ENCODE measurements at regions not wholly inside any gene's neighbourhood (a gene's known extent, or its start where the extent isn't known, plus 50 kb on each side); places are given as distances from the start of the nearest gene placed in this dataset.

DNA sequence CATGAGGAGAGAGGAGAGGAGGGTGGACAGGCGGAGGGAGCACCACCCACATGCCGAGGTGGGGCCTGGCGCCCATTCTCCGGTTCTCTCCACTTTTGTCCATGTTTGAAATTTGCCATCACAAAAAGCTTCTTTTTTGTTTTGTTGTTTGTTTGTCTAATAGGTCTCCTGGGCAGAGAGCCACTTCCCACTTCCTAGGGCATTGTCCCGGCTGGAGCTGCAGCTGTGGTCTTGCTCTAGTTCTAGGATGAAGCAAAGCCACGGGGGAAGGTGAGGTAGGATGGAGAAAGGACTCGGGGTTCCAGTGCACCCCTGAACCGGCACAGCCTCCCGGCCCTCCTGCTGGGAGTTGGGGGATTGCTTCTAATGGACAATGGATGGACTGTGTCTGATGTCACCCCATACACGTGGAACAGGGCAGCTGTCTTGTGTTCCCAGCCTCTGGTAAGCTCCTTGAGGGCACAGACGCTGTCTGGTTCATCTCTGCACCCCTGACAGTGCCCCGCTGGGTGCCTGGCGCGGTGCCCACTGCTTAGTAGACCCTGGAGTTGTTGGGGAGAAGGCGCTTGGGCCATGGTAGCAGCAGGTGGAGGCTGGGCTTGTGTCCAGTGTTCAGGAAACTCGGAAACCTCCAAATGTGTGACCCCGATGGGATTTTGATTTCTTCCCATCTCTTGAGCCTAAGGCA is 278.4 kb downstream of the NDUFA10 start:
- Histone ChIP-seq H3K27me3 (peaks cover 11% of the 10 kb centered on the region), H3K9me3 (no peaks in the 10 kb centered on the region), H3K4me1 (ENCODE audit: control insufficient read depth in 1 of 2, insufficient read depth in 1 of 2, low read depth in 1 of 2, low read length in 1 of 2) (peaks cover 3 to 4% of the 10 kb centered on the region in 2 experiments), H3K36me3 (no peaks in the 10 kb centered on the region), H3K27ac (no peak overlapping the region), H3K4me3 (ENCODE audit: low read depth in 1 of 2, low read length in 1 of 2) (no peak overlapping the region)
- no peak for TF ChIP-seq CTCF (IDR thresholded peaks at IDR 0.05)

GRCh38 chr2:239745386-239746227 is 279.5 kb downstream of the NDUFA10 start:
- H3K27ac ChIP-seq: no peak overlapping the region
- no peaks in the 10 kb centered on the region for H3K4me1 ChIP-seq (ENCODE audit: control insufficient read depth in 1 of 2, insufficient read depth in 1 of 2, low read depth in 1 of 2, low read length in 1 of 2)
- TF ChIP-seq CTCF (IDR thresholded peaks at IDR 0.05): no peak
- H3K4me3 ChIP-seq (ENCODE audit: low read depth in 1 of 2, low read length in 1 of 2): no peak overlapping the region
- H3K27me3 ChIP-seq: peaks cover 4% of the 10 kb centered on the region
- no peaks in the 10 kb centered on the region for H3K9me3 ChIP-seq
- no peaks in the 10 kb centered on the region for H3K36me3 ChIP-seq

DNA sequence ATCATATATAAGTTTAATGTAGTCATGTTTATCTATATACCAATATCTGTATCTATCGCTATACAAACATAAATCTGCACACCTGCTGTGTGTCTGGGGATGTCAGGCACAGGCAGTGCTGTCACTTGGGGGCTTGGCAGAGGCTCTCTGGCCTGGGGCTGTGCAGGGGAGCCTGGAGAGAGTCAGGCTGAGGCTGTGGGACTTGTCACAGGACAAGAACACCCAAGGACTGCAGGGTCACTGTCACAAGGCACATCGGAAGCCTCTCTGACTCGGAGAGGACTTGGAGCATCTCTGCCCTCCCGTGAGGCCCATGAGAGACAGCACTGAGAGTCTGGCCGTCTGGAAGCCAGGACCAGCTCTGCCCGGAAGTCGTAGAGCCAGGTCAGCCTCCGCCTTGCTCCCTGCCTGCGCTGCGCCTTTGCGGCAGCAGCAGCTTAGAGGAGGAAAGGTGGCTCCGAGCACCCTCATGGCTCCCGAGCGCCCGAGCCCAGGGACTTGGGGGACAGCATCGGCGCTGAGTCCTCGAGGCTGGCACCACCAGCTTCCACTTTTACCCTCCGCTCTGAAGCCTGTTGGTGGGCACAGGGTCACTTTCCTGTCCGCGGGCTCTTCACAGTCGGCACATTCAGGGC is 280.3 kb downstream of the NDUFA10 start:
- Histone ChIP-seq H3K27ac (no peak overlapping the region), H3K4me1 (ENCODE audit: control insufficient read depth in 1 of 2, insufficient read depth in 1 of 2, low read depth in 1 of 2, low read length in 1 of 2) (no peaks in the 10 kb centered on the region), H3K9me3 (no peaks in the 10 kb centered on the region), H3K27me3 (peaks cover 5% of the 10 kb centered on the region), H3K4me3 (ENCODE audit: low read depth in 1 of 2, low read length in 1 of 2) (no peak overlapping the region), H3K36me3 (no peaks in the 10 kb centered on the region)
- TF ChIP-seq CTCF (IDR thresholded peaks at IDR 0.05): no peak

DNA sequence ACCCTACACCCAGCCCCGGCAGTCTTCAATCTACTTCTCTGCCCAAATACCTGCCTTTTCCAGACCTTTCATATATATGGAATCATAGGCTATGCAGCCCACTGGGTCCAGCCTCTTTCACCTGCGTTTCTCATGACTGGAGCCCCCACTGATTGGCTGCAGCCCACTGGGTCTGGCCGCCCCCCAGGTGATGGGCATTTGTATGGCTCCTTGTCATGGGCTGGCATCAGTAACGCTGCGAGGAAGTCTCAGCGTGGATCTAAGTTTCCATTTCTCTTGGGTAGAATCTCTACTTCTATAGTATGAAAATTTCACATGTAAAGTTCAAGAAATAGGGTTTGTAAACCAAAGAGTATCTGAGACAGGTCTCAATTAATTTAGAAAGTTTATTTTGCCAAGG is 281.9 kb downstream of the NDUFA10 start:
- no peak for TF ChIP-seq CTCF (IDR thresholded peaks at IDR 0.05)

DNA sequence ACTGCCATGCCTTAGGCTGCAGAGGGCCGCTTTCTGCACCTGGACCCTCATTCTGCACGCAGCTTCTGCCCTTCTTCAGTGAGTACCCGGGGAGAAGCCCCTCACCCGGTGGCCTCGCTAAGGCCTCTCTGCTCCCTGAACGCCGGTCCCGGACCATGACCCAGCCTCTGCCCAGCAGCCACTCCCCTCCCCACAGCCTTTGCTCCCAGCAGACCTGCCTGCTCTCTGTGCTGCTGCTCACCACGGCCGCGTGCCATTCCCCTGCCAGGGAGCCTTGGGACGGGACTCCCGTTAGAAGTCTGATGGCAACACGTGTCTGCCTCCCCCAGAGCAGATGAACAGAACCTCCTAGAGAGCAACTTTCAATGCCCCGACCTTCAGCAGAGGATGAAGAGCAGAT is 282.8 kb downstream of the NDUFA10 start:
- TF ChIP-seq CTCF (IDR thresholded peaks at IDR 0.05): no peak
- Histone ChIP-seq H3K36me3 (no peaks in the 10 kb centered on the region), H3K27ac (no peak overlapping the region), H3K4me3 (ENCODE audit: low read depth in 1 of 2, low read length in 1 of 2) (no peak overlapping the region), H3K27me3 (peaks cover 19% of the 10 kb centered on the region), H3K9me3 (no peaks in the 10 kb centered on the region), H3K4me1 (ENCODE audit: control insufficient read depth in 1 of 2, insufficient read depth in 1 of 2, low read depth in 1 of 2, low read length in 1 of 2) (no peaks in the 10 kb centered on the region)

More for the DNA sequence above, 281.9 kb downstream of the NDUFA10 start:
- no peak overlapping the region for H3K27ac ChIP-seq
- H3K9me3 ChIP-seq: no peaks in the 10 kb centered on the region
- H3K27me3 ChIP-seq: peaks cover 21% of the 10 kb centered on the region
- no peak overlapping the region for H3K4me3 ChIP-seq (ENCODE audit: low read depth in 1 of 2, low read length in 1 of 2)
- H3K4me1 ChIP-seq (ENCODE audit: control insufficient read depth in 1 of 2, insufficient read depth in 1 of 2, low read depth in 1 of 2, low read length in 1 of 2): no peaks in the 10 kb centered on the region
- H3K36me3 ChIP-seq: no peaks in the 10 kb centered on the region
